Liver (tissue), 3 donors: ENCODE measurements at regions not wholly inside any gene's neighbourhood (a gene's known extent, or its start where the extent isn't known, plus 50 kb on each side); places are given as distances from the start of the nearest gene placed in this dataset.

Experiments used
- CTCF ChIP-seq: fragments of 150-350 bp; IDR thresholded peaks from 2 replicates; pipeline ENCODE4 v1.5.1; 2017; ENCODE audit warnings: improper control_type of control experiment, low read depth, low read length; ENCODE audit not compliant: missing input control
- FOXA1 ChIP-seq: IDR thresholded peaks from 2 replicates; pipeline ENCODE4 v1.6.1; 2016; ENCODE audit warnings: antibody characterized with exemption
- GABPA ChIP-seq, 2 donors: IDR thresholded peaks in 1 of 2; conservative IDR thresholded peaks in 1 of 2; 2 replicates each; pipeline ENCODE4 v1.6.1; 2016; ENCODE audit warnings: antibody characterized with exemption in 2 of 2, mild to moderate bottlenecking in 1 of 2, moderate library complexity in 1 of 2
- JUND ChIP-seq, 2 donors: IDR thresholded peaks; 2 replicates each; pipeline ENCODE4 v1.6.1; 2016; ENCODE audit warnings: antibody characterized with exemption in 2 of 2
- RAD21 ChIP-seq, 2 donors: IDR thresholded peaks; 2 replicates each; pipeline ENCODE4 v1.6.1; 2016; ENCODE audit warnings: antibody characterized with exemption in 2 of 2, mild to moderate bottlenecking in 2 of 2
- RXRA ChIP-seq, 2 donors: IDR thresholded peaks; 2 replicates each; pipeline ENCODE4 v1.6.1; 2017 to 2018; ENCODE audit warnings: antibody characterized with exemption in 2 of 2, mild to moderate bottlenecking in 1 of 2
- SP1 ChIP-seq: IDR thresholded peaks from 2 replicates; pipeline ENCODE4 v1.6.1; 2018; ENCODE audit warnings: antibody characterized with exemption, mild to moderate bottlenecking
- TAF1 ChIP-seq: conservative IDR thresholded peaks from 2 replicates; pipeline ENCODE4 v1.6.1; 2016; ENCODE audit warnings: antibody characterized with exemption, mild to moderate bottlenecking
- YY1 ChIP-seq: IDR thresholded peaks from 2 replicates; pipeline ENCODE4 v1.6.1; 2016; ENCODE audit warnings: antibody characterized with exemption, mild to moderate bottlenecking
- ZBTB33 ChIP-seq: IDR thresholded peaks from 2 replicates; pipeline ENCODE4 v1.6.1; 2016; ENCODE audit warnings: antibody characterized with exemption
- donor health status: healthy.
- donor health status: healthy.

GRCh38 chr10:3656214-3656613 is 128.8 kb downstream of the KLF6 start:
- no peak for TF ChIP-seq CTCF
- no peak for TF ChIP-seq RAD21 (IDR thresholded peaks at IDR 0.05)
- TF ChIP-seq GABPA (IDR thresholded peaks at IDR 0.05 in 1 of 2, conservative IDR thresholded peaks at IDR 0.05 in 1 of 2), result no peak
- no peak for TF ChIP-seq ZBTB33
- TF ChIP-seq JUND (IDR thresholded peaks at IDR 0.05), result no peak
- TF ChIP-seq FOXA1, result no peak
- no peak for TF ChIP-seq RXRA (IDR thresholded peaks at IDR 0.05)
- TF ChIP-seq SP1, result no peak
- TF ChIP-seq YY1, result no peak
- TF ChIP-seq TAF1, result no peak
